ENCODE measurements at regions not wholly inside any gene's neighbourhood (a gene's known extent, or its start where the extent isn't known, plus 50 kb on each side); places are given as distances from the start of the nearest gene placed in this dataset.

DNA sequence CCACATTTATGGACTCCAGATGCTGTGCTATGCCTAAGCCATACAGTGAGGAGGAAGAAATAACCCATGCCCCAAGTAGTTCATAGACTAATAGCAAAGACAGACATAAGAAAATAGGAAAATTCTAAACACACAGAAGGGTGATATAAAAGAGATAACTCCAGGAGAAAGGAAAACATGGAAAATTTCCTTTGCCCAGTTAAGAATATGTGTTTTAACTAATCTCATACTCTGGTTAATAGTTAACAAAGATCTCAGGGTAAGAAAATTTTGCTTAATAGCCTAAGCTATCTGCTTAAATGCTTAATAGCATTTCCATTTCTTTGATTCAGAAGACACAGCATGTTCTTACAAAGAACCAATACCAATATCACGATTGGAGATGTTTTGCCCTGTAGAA lies 358.0 kb downstream of the MSX2 start:
- Histone ChIP-seq H3K4me2 (ENCODE audit: low read length) (no peak overlapping the region), H3K9me3 (ENCODE audit: control insufficient read depth, insufficient read depth, low read length) (no peaks in the 10 kb centered on the region), H3K27me3 (ENCODE audit: control insufficient read depth, low read length) (no peaks in the 10 kb centered on the region), H3K79me2 (ENCODE audit: control insufficient read depth, low read length) (no peaks in the 10 kb centered on the region), H3F3A (ENCODE audit: control insufficient read depth, insufficient read depth) (no peaks in the 10 kb centered on the region), H3K36me3 (ENCODE audit: control insufficient read depth, low read length) (no peaks in the 10 kb centered on the region), H3K4me3 (ENCODE audit: low read length) (no peak overlapping the region), H4K20me1 (ENCODE audit: control insufficient read depth, insufficient read depth, low read depth, low read length) (no peaks in the 10 kb centered on the region), H3K27ac (ENCODE audit: low read depth, low read length) (no peak overlapping the region), H3K4me1 (ENCODE audit: control insufficient read depth, low read length) (no peaks in the 10 kb centered on the region), H3K9me2 (replicated peaks; ENCODE audit: control insufficient read depth, low read length) (no peaks in the 10 kb centered on the region)
- TF ChIP-seq EZH2phosphoT487 (IDR thresholded peaks at IDR 0.05; ENCODE audit: borderline replicate concordance, low read length) = no peak
- TF ChIP-seq, protein P1, sequence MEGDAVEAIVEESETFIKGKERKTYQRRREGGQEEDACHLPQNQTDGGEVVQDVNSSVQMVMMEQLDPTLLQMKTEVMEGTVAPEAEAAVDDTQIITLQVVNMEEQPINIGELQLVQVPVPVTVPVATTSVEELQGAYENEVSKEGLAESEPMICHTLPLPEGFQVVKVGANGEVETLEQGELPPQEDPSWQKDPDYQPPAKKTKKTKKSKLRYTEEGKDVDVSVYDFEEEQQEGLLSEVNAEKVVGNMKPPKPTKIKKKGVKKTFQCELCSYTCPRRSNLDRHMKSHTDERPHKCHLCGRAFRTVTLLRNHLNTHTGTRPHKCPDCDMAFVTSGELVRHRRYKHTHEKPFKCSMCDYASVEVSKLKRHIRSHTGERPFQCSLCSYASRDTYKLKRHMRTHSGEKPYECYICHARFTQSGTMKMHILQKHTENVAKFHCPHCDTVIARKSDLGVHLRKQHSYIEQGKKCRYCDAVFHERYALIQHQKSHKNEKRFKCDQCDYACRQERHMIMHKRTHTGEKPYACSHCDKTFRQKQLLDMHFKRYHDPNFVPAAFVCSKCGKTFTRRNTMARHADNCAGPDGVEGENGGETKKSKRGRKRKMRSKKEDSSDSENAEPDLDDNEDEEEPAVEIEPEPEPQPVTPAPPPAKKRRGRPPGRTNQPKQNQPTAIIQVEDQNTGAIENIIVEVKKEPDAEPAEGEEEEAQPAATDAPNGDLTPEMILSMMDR (IDR thresholded peaks at IDR 0.05; ENCODE audit: low read depth, low read length, poor library complexity, severe bottlenecking) = no peak

DNA sequence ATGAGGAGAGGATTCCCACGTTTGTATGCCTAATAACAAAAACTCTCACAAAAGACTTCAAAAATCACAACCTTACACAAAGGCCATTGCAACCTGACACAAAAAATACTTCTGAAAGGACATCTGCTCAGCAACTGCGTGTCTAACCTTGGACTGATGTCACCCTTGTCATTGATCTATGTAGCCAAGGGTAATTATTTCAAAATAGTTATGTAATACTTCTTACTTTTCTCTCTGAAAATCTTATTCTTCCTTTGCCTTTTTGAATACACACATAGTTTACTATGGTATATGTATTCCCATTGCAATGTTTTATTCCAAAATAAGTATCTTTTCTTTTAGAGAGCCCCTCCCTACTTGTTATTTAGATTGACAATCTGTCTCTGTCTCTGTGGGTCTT lies 355.3 kb downstream of the MSX2 start:
- TF ChIP-seq, protein P1 (IDR thresholded peaks at IDR 0.05; ENCODE audit: low read depth, low read length, poor library complexity, severe bottlenecking) = no peak
- TF ChIP-seq EZH2phosphoT487 (IDR thresholded peaks at IDR 0.05; ENCODE audit: borderline replicate concordance, low read length) = no peak
- Histone ChIP-seq H3K4me2 (ENCODE audit: low read length) (no peak overlapping the region), H3K4me3 (ENCODE audit: low read length) (no peak overlapping the region), H3K4me1 (ENCODE audit: control insufficient read depth, low read length) (no peaks in the 10 kb centered on the region), H3K27me3 (ENCODE audit: control insufficient read depth, low read length) (no peaks in the 10 kb centered on the region), H3K9me3 (ENCODE audit: control insufficient read depth, insufficient read depth, low read length) (no peaks in the 10 kb centered on the region), H3K79me2 (ENCODE audit: control insufficient read depth, low read length) (no peaks in the 10 kb centered on the region), H4K20me1 (ENCODE audit: control insufficient read depth, insufficient read depth, low read depth, low read length) (no peaks in the 10 kb centered on the region), H3K27ac (ENCODE audit: low read depth, low read length) (no peak overlapping the region), H3F3A (ENCODE audit: control insufficient read depth, insufficient read depth) (no peaks in the 10 kb centered on the region), H3K36me3 (ENCODE audit: control insufficient read depth, low read length) (no peaks in the 10 kb centered on the region), H3K9me2 (replicated peaks; ENCODE audit: control insufficient read depth, low read length) (no peaks in the 10 kb centered on the region)

DNA sequence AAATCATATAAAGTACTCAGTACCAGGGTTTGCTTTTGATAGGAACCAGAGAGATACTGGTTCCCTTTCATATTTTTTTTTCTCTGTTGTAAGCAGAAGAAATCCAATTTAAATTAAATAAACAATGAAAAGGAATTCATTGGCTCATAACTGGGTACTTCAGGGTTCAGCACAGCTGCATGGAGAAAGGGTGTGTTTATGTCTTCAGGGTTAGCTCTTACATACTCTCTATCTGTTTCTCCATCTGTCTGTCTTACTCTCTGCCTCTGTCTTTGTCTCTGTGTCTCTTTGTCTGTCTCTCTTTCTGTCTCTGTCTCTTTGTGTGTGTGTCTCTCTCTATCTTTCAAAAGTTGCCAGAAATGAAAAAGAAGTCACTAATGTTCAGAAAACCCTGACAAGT lies 345.9 kb downstream of the MSX2 start:
- no peaks in the 10 kb centered on the region for H3K9me2 ChIP-seq (replicated peaks; ENCODE audit: control insufficient read depth, low read length)
- no peaks in the 10 kb centered on the region for H4K20me1 ChIP-seq (ENCODE audit: control insufficient read depth, insufficient read depth, low read depth, low read length)
- H3K4me3 ChIP-seq (ENCODE audit: low read length) = no peak overlapping the region
- no peak overlapping the region for H3K4me2 ChIP-seq (ENCODE audit: low read length)
- no peaks in the 10 kb centered on the region for H3K36me3 ChIP-seq (ENCODE audit: control insufficient read depth, low read length)
- no peaks in the 10 kb centered on the region for H3F3A ChIP-seq (ENCODE audit: control insufficient read depth, insufficient read depth)
- H3K79me2 ChIP-seq (ENCODE audit: control insufficient read depth, low read length) = no peaks in the 10 kb centered on the region
- no peaks in the 10 kb centered on the region for H3K27me3 ChIP-seq (ENCODE audit: control insufficient read depth, low read length)
- H3K27ac ChIP-seq (ENCODE audit: low read depth, low read length) = no peak overlapping the region
- H3K9me3 ChIP-seq (ENCODE audit: control insufficient read depth, insufficient read depth, low read length) = no peaks in the 10 kb centered on the region
- TF ChIP-seq EZH2phosphoT487 (IDR thresholded peaks at IDR 0.05; ENCODE audit: borderline replicate concordance, low read length) = no peak
- TF ChIP-seq, protein P1 (IDR thresholded peaks at IDR 0.05; ENCODE audit: low read depth, low read length, poor library complexity, severe bottlenecking) = no peak
- no peaks in the 10 kb centered on the region for H3K4me1 ChIP-seq (ENCODE audit: control insufficient read depth, low read length)

DNA sequence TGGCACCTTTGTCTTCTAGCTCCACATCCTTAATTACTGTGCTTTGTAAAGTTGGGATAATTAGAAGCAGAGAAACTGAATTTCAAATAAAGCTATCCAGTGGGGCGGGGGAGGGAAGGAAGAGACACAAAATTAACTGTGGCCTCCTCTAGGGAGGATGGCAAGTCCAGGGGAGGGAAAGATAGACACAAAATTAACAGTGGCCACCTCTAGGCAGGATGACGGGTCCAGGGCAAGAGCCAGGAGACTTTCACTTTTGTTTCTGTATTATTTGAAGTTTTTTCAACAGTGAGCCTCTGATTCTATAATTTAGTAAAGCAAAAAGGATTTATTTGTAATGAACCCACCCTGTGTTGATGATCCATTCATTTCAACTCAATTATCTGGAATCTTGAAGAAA lies 335.9 kb downstream of the MSX2 start:
- Histone ChIP-seq H3K27me3 (ENCODE audit: control insufficient read depth, low read length) (no peaks in the 10 kb centered on the region), H3K9me2 (replicated peaks; ENCODE audit: control insufficient read depth, low read length) (no peaks in the 10 kb centered on the region), H4K20me1 (ENCODE audit: control insufficient read depth, insufficient read depth, low read depth, low read length) (no peaks in the 10 kb centered on the region), H3K4me3 (ENCODE audit: low read length) (no peak overlapping the region), H3K36me3 (ENCODE audit: control insufficient read depth, low read length) (no peaks in the 10 kb centered on the region), H3K27ac (ENCODE audit: low read depth, low read length) (no peak overlapping the region), H3K9me3 (ENCODE audit: control insufficient read depth, insufficient read depth, low read length) (no peaks in the 10 kb centered on the region), H3K4me2 (ENCODE audit: low read length) (no peak overlapping the region), H3K4me1 (ENCODE audit: control insufficient read depth, low read length) (no peaks in the 10 kb centered on the region), H3F3A (ENCODE audit: control insufficient read depth, insufficient read depth) (no peaks in the 10 kb centered on the region), H3K79me2 (ENCODE audit: control insufficient read depth, low read length) (no peaks in the 10 kb centered on the region)
- TF ChIP-seq EZH2phosphoT487 (IDR thresholded peaks at IDR 0.05; ENCODE audit: borderline replicate concordance, low read length) = no peak
- TF ChIP-seq, protein P1 (IDR thresholded peaks at IDR 0.05; ENCODE audit: low read depth, low read length, poor library complexity, severe bottlenecking) = no peak

Measured in DOHH2 (cell line).